CD4-positive, alpha-beta memory T cell (primary cell): ENCODE measurements at regions not wholly inside any gene's neighbourhood (a gene's known extent, or its start where the extent isn't known, plus 50 kb on each side); places are given as distances from the start of the nearest gene placed in this dataset.

Experiments
- CTCF ChIA-PET: fragments of 350-600 bp; sonication (Branson Sonifier 250); formaldehyde crosslinking; loops from one replicate; lab custom pipeline; 2021; ENCODE audit warnings: inconsistent platforms; ENCODE audit not compliant: partially characterized antibody; lab: Charles Lee
- POLR2A ChIA-PET: fragments of 350-600 bp; sonication (Branson Sonifier 250); formaldehyde crosslinking; loops from one replicate; lab custom pipeline; 2021; ENCODE audit not compliant: partially characterized antibody; lab: Charles Lee
- DNase-seq, 5 donors: peaks; one replicate each; pipeline versions ENCODE4 v3.0.0 to v3.0.0-alpha.2; 2020 to 2022; ENCODE audit warnings: mixed read lengths in 1 of 5
- H3K27ac ChIP-seq: one replicate; pipeline ENCODE4 v1.7.0; 2013; ENCODE audit warnings: low read depth, low read length
- H3K27me3 ChIP-seq: 2 replicates; pipeline ENCODE4 v1.7.0; 2013; ENCODE audit warnings: mild to moderate bottlenecking, low read length, moderate library complexity; ENCODE audit not compliant: insufficient read depth
- H3K36me3 ChIP-seq: 2 replicates; pipeline ENCODE4 v1.7.0; 2013; ENCODE audit warnings: mild to moderate bottlenecking, low read length, moderate library complexity; ENCODE audit not compliant: insufficient read depth
- H3K4me1 ChIP-seq: 2 replicates; pipeline ENCODE4 v1.7.0; 2013; ENCODE audit warnings: mild to moderate bottlenecking, low read length, moderate library complexity; ENCODE audit not compliant: insufficient read depth
- H3K4me3 ChIP-seq, 2 donors: one replicate each; pipeline ENCODE4 v1.7.0; 2013; ENCODE audit warnings: low read length in 2 of 2, mild to moderate bottlenecking in 1 of 2
- H3K9me3 ChIP-seq, 2 donors: one replicate each; pipeline ENCODE4 v1.7.0; 2013; ENCODE audit warnings: low read length in 2 of 2, control low read depth in 1 of 2; ENCODE audit not compliant: control insufficient read depth in 1 of 2
- H3K27ac Mint-ChIP-seq, 7 donors: one replicate each; pipeline ENCODE4 v1.8.0; 2020 to 2021; ENCODE audit warnings: mixed read lengths in 7 of 7, mild to moderate bottlenecking in 6 of 7, inconsistent platforms in 3 of 7, moderate library complexity in 3 of 7
- H3K27me3 Mint-ChIP-seq, 2 donors: one replicate each; pipeline ENCODE4 v1.8.0; 2020 to 2021; ENCODE audit warnings: mixed read lengths in 2 of 2
- H3K36me3 Mint-ChIP-seq, 2 donors: one replicate each; pipeline ENCODE4 v1.8.0; 2020 to 2021; ENCODE audit warnings: mixed read lengths in 2 of 2, inconsistent platforms in 1 of 2, mild to moderate bottlenecking in 1 of 2
- H3K4me1 Mint-ChIP-seq, 4 donors: one replicate each; pipeline ENCODE4 v1.8.0; 2020 to 2021; ENCODE audit warnings: mixed read lengths in 4 of 4, mild to moderate bottlenecking in 1 of 4
- H3K4me3 Mint-ChIP-seq, 8 donors: one replicate each; pipeline ENCODE4 v1.8.0; 2020 to 2021; ENCODE audit warnings: mixed read lengths in 8 of 8, mild to moderate bottlenecking in 7 of 8, moderate library complexity in 6 of 8, inconsistent platforms in 3 of 8
- H3K9me3 Mint-ChIP-seq, 8 donors: one replicate each; pipeline ENCODE4 v1.8.0; 2020 to 2021; ENCODE audit warnings: mixed read lengths in 8 of 8, mild to moderate bottlenecking in 5 of 8, inconsistent platforms in 3 of 8, moderate library complexity in 1 of 8
- intact Hi-C: fragments of 100-400 bp; cut with micrococcal nuclease; formaldehyde crosslinking; loops from one replicate; pipeline ENCODE4 v1.15.1; 2023

- Histone ChIP-seq H3K4me1 (no peaks in the 10 kb centered on the region), H3K4me3 (no peak overlapping the region), H3K36me3 (no peaks in the 10 kb centered on the region), H3K27ac (no peak overlapping the region), H3K9me3 (no peaks in the 10 kb centered on the region), H3K27me3 (no peaks in the 10 kb centered on the region)
- no peak for DNase-seq
- no peaks in the 10 kb centered on the region for H3K4me1 Mint-ChIP-seq
- peaks cover 2 to 14% of the 10 kb centered on the region in 2 donors for H3K27me3 Mint-ChIP-seq
- H3K27ac Mint-ChIP-seq = no peak overlapping the region
- POLR2A ChIA-PET = no interaction called here
- no peaks in the 10 kb centered on the region for H3K36me3 Mint-ChIP-seq
- intact Hi-C loops = no loop called here
- H3K9me3 Mint-ChIP-seq = peaks cover 0 to 2% (median 0%) of the 10 kb centered on the region in 8 donors
- CTCF ChIA-PET = no interaction called here
- H3K4me3 Mint-ChIP-seq = no peak overlapping the region
Observed at GRCh38 chr2:221343524-221343923, 228.6 kb downstream of the EPHA4 start.

DNA sequence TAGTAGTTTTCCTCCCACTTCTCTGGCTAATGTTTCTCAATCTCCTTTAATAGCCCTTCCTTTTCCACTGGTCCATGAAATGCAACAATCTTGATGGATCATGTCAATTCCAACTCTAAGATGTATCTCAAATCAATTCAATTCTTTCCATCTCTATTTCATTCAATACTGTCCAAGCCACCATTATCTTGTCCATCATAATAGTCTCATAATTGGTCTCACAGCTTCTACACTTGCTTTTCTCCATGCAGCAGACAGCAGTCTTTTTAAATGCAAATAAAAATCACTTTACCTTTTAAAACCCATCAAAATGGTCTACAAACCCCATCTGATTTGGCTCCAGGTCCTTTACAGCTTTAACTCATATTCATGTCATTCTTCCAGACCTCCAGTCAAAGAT lies 226.6 kb downstream of the EPHA4 start:
- no peaks in the 10 kb centered on the region for H3K36me3 Mint-ChIP-seq
- ChIA-PET POLR2A (no interaction called here), CTCF (no interaction called here)
- Histone ChIP-seq H3K27me3 (no peaks in the 10 kb centered on the region), H3K36me3 (no peaks in the 10 kb centered on the region), H3K9me3 (no peaks in the 10 kb centered on the region), H3K4me3 (no peak overlapping the region), H3K27ac (no peak overlapping the region), H3K4me1 (no peaks in the 10 kb centered on the region)
- H3K27me3 Mint-ChIP-seq = peaks cover 6 to 15% of the 10 kb centered on the region in 2 donors
- H3K27ac Mint-ChIP-seq = no peak overlapping the region
- DNase-seq = no peak
- no peaks in the 10 kb centered on the region for H3K4me1 Mint-ChIP-seq
- no peak overlapping the region for H3K4me3 Mint-ChIP-seq
- peaks cover 0 to 5% (median 0%) of the 10 kb centered on the region in 8 donors for H3K9me3 Mint-ChIP-seq
- intact Hi-C loops = no loop called here

DNA sequence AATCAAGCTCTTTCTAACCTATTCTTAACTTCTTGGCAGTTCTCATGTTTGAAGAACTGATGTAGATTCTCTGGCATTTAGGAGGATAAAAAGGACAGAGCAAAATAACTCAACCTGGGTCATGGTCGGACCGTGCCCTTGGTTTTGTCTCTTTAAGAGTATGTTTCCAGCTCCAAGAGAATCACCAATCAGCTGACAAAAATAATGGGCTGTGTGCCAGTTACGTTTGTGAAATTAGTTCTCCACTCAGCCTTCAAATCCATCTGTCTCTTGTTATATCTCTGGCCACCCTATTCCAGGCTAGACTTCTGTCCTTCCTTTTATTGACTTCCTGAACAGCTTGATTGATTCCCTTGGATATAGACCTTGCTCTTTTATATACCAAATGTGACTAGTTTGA lies 225.7 kb downstream of the EPHA4 start:
- ChIA-PET CTCF (no interaction called here), POLR2A (no interaction called here)
- peaks cover 0 to 5% (median 0%) of the 10 kb centered on the region in 8 donors for H3K9me3 Mint-ChIP-seq
- Histone ChIP-seq H3K27me3 (no peaks in the 10 kb centered on the region), H3K27ac (no peak overlapping the region), H3K4me1 (no peaks in the 10 kb centered on the region), H3K9me3 (no peaks in the 10 kb centered on the region), H3K36me3 (no peaks in the 10 kb centered on the region), H3K4me3 (no peak overlapping the region)
- H3K4me1 Mint-ChIP-seq = no peaks in the 10 kb centered on the region
- H3K36me3 Mint-ChIP-seq = no peaks in the 10 kb centered on the region
- peaks cover 7 to 15% of the 10 kb centered on the region in 2 donors for H3K27me3 Mint-ChIP-seq
- intact Hi-C loops = no loop called here
- no peak for DNase-seq
- no peak overlapping the region for H3K27ac Mint-ChIP-seq
- no peak overlapping the region for H3K4me3 Mint-ChIP-seq

GRCh38 chr2:221347471-221347870 lies 224.6 kb downstream of the EPHA4 start:
- DNase-seq = no peak
- Mint-ChIP-seq H3K27ac (no peak overlapping the region), H3K4me1 (no peaks in the 10 kb centered on the region), H3K4me3 (no peak overlapping the region), H3K9me3 (peaks cover 0 to 5% (median 0%) of the 10 kb centered on the region in 8 donors), H3K27me3 (peaks cover 9 to 17% of the 10 kb centered on the region in 2 donors), H3K36me3 (no peaks in the 10 kb centered on the region)
- ChIA-PET CTCF (no interaction called here), POLR2A (no interaction called here)
- Histone ChIP-seq H3K36me3 (no peaks in the 10 kb centered on the region), H3K9me3 (no peaks in the 10 kb centered on the region), H3K4me1 (no peaks in the 10 kb centered on the region), H3K27ac (no peak overlapping the region), H3K27me3 (no peaks in the 10 kb centered on the region), H3K4me3 (no peak overlapping the region)
- intact Hi-C loops = no loop called here

DNA sequence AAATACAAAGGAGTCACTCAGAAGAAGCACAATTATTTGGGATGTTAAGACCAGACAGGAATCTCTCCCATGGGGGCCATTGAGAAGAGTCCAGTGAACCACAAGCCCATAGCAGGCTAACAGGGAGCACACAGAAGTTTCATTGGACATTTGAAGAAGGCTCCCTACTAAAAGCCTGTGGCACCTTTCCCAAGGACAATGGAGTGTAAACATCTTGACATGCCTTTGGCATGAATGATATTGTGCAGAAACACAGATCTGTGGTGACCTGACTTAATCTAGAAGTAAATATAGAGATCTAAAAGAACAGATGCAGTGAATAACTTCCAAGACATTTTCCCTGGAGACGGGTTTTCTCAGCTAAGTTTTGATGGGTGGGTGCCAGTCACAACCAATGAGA lies 221.5 kb downstream of the EPHA4 start:
- Histone ChIP-seq H3K9me3 (no peaks in the 10 kb centered on the region), H3K4me1 (no peaks in the 10 kb centered on the region), H3K4me3 (no peak overlapping the region), H3K36me3 (no peaks in the 10 kb centered on the region), H3K27me3 (no peaks in the 10 kb centered on the region), H3K27ac (no peak overlapping the region)
- DNase-seq = no peak
- intact Hi-C loops = no loop called here
- peaks cover 0 to 5% (median 0%) of the 10 kb centered on the region in 8 donors for H3K9me3 Mint-ChIP-seq
- H3K36me3 Mint-ChIP-seq = no peaks in the 10 kb centered on the region
- POLR2A ChIA-PET = interaction anchor here (0.7 kb wide), 1 partner anchor 49 kb away, joined by 3 read pairs; no protein-coding TSS in a partner anchor
- H3K27ac Mint-ChIP-seq = no peak overlapping the region
- H3K27me3 Mint-ChIP-seq = peaks cover 9 to 18% of the 10 kb centered on the region in 2 donors
- no peaks in the 10 kb centered on the region for H3K4me1 Mint-ChIP-seq
- H3K4me3 Mint-ChIP-seq = no peak overlapping the region
- CTCF ChIA-PET = no interaction called here

- Histone ChIP-seq H3K9me3 (no peaks in the 10 kb centered on the region), H3K27ac (no peak overlapping the region), H3K4me1 (no peaks in the 10 kb centered on the region), H3K27me3 (no peaks in the 10 kb centered on the region), H3K4me3 (no peak overlapping the region), H3K36me3 (no peaks in the 10 kb centered on the region)
- peaks cover 0 to 5% (median 0%) of the 10 kb centered on the region in 8 donors for H3K9me3 Mint-ChIP-seq
- CTCF ChIA-PET = no interaction called here
- H3K36me3 Mint-ChIP-seq = no peaks in the 10 kb centered on the region
- H3K4me3 Mint-ChIP-seq = no peak overlapping the region
- POLR2A ChIA-PET = no interaction called here
- no peaks in the 10 kb centered on the region for H3K4me1 Mint-ChIP-seq
- intact Hi-C loops = no loop called here
- no peak for DNase-seq
- H3K27me3 Mint-ChIP-seq = peaks cover 9 to 11% of the 10 kb centered on the region in 2 donors
- H3K27ac Mint-ChIP-seq = no peak overlapping the region
Observed at GRCh38 chr2:221353201-221353600, 218.9 kb downstream of the EPHA4 start.

GRCh38 chr2:221360312-221360711 lies 211.8 kb downstream of the EPHA4 start:
- Histone ChIP-seq H3K4me1 (no peaks in the 10 kb centered on the region), H3K9me3 (no peaks in the 10 kb centered on the region), H3K27ac (no peak overlapping the region), H3K4me3 (no peak overlapping the region), H3K36me3 (no peaks in the 10 kb centered on the region), H3K27me3 (no peaks in the 10 kb centered on the region)
- Mint-ChIP-seq H3K36me3 (no peaks in the 10 kb centered on the region), H3K4me1 (peaks cover 0 to 1% (median under 1%) of the 10 kb centered on the region in 4 donors), H3K27ac (peak overlapping the region in 1 of 7 donors; percentile 16), H3K4me3 (no peak overlapping the region), H3K27me3 (peaks cover 0 to 2% of the 10 kb centered on the region in 2 donors), H3K9me3 (no peaks in the 10 kb centered on the region)
- DNase-seq = no peak
- intact Hi-C loops = no loop called here
- POLR2A ChIA-PET = no interaction called here
- CTCF ChIA-PET = no interaction called here

DNA sequence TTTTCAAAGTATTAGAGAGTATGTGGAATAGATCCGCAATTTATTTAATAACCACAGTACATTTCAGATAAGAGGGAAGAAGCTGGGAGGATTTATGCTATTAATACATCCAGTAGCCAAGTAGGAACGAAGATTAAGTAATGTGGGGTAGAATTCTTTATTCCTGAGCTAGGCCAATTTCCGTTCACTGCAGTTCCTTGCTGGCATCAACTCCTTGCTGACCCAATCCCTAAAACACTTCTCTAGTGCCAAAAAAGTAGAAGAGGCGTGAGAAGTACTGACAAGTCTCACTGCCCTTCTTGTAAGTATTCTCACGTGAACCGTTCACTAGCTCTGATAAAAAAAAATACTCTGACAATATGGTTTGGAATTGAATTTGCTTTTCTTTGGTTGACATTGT lies 211.4 kb downstream of the EPHA4 start:
- Histone ChIP-seq H3K36me3 (no peaks in the 10 kb centered on the region), H3K27ac (no peak overlapping the region), H3K4me3 (no peak overlapping the region), H3K9me3 (no peaks in the 10 kb centered on the region), H3K27me3 (no peaks in the 10 kb centered on the region), H3K4me1 (no peaks in the 10 kb centered on the region)
- POLR2A ChIA-PET = no interaction called here
- no peak for DNase-seq
- Mint-ChIP-seq H3K27ac (no peak overlapping the region), H3K4me3 (no peak overlapping the region), H3K36me3 (no peaks in the 10 kb centered on the region), H3K4me1 (peaks cover 0 to 1% (median under 1%) of the 10 kb centered on the region in 4 donors), H3K9me3 (no peaks in the 10 kb centered on the region), H3K27me3 (no peaks in the 10 kb centered on the region)
- intact Hi-C loops = no loop called here
- CTCF ChIA-PET = no interaction called here
